ENCODE measurements at regions not wholly inside any gene's neighbourhood (a gene's known extent, or its start where the extent isn't known, plus 50 kb on each side); places are given as distances from the start of the nearest gene placed in this dataset.

DNA sequence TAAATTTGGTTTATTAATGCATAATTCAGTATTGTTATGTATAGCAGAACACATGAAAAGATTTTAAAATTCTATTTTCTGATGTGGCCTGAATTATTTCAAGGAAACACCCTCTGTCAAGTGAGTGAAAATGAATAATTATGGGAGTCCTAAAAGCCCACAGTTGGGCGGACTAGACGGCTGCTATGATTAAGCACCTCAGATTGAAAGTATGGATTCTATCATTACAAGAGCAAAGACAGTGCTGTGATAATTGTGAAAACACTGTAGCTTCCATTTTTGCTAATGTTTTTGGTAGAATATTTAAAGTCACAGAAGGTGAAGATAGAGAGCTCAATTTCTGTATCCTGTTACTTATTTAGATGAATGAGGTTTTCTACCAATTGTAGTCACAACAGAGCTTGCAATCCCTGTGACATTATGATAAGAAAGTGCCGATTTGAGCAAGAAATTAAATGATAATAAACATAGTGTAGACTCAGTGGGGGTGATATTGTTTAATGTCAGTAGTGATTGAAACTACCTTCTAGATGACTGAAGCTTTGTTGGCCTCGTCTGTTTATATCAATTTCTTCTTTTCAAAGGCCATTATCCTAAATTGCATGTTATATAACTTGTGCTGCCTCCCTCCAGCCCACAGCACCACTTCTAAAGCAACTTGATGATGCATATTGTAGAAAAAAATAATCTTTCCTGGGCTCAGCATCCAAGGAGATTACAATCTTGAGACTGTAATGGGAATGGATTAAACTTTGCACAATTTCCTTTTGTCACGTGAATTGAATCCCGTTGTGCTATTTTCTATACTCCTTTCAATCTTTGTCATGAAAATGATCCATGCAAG, 359.8 kb downstream of the BTG1 start:
- TF ChIP-seq, protein P1, sequence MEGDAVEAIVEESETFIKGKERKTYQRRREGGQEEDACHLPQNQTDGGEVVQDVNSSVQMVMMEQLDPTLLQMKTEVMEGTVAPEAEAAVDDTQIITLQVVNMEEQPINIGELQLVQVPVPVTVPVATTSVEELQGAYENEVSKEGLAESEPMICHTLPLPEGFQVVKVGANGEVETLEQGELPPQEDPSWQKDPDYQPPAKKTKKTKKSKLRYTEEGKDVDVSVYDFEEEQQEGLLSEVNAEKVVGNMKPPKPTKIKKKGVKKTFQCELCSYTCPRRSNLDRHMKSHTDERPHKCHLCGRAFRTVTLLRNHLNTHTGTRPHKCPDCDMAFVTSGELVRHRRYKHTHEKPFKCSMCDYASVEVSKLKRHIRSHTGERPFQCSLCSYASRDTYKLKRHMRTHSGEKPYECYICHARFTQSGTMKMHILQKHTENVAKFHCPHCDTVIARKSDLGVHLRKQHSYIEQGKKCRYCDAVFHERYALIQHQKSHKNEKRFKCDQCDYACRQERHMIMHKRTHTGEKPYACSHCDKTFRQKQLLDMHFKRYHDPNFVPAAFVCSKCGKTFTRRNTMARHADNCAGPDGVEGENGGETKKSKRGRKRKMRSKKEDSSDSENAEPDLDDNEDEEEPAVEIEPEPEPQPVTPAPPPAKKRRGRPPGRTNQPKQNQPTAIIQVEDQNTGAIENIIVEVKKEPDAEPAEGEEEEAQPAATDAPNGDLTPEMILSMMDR (conservative IDR thresholded peaks at IDR 0.05; ENCODE audit: low read length): no peak
- TF ChIP-seq EZH2phosphoT487 (IDR thresholded peaks at IDR 0.05; ENCODE audit: borderline replicate concordance, low read depth, low read length): no peak
